ENCODE measurements at regions not wholly inside any gene's neighbourhood (a gene's known extent, or its start where the extent isn't known, plus 50 kb on each side); places are given as distances from the start of the nearest gene placed in this dataset.

GRCh38 chr3:107283948-107284347 lies 93.3 kb upstream of the CCDC54 start:
- no peak for DNase-seq
- no peak overlapping the region for H3K4me3 ChIP-seq
- no peak overlapping the region for H3K27ac ChIP-seq
- no peak for ATAC-seq
- H3K36me3 ChIP-seq = no peaks in the 10 kb centered on the region
- no peak for TF ChIP-seq CTCF (IDR thresholded peaks at IDR 0.05)
- no peak for FAIRE-seq
- intact Hi-C loops (cut with DNase I) = no loop called here
- H3K9me3 ChIP-seq = no peaks in the 10 kb centered on the region
- WGBS, 2 donors = 69% methylated on average over 3 of the region's 3 CpGs
- H3K27me3 ChIP-seq = no peaks in the 10 kb centered on the region
- H3K4me1 ChIP-seq = no peaks in the 10 kb centered on the region

- Histone ChIP-seq H3K4me3 (no peak overlapping the region), H3K27ac (no peak overlapping the region), H3K9me3 (no peaks in the 10 kb centered on the region), H3K4me1 (no peaks in the 10 kb centered on the region), H3K36me3 (no peaks in the 10 kb centered on the region), H3K27me3 (no peaks in the 10 kb centered on the region)
- FAIRE-seq (no peak), DNase-seq (no peak), ATAC-seq (no peak)
- intact Hi-C loops (cut with DNase I) = no loop called here
- no peak for TF ChIP-seq CTCF (IDR thresholded peaks at IDR 0.05)
- WGBS, 2 donors = 30 to 50% methylated on average over 1 of the region's 1 CpG
Observed at GRCh38 chr3:107284612-107285011, 92.6 kb upstream of the CCDC54 start.

- no peaks in the 10 kb centered on the region for H3K4me1 ChIP-seq
- intact Hi-C loops (cut with DNase I) = no loop called here
- H3K9me3 ChIP-seq = no peaks in the 10 kb centered on the region
- no peak overlapping the region for H3K27ac ChIP-seq
- no peaks in the 10 kb centered on the region for H3K27me3 ChIP-seq
- 67 to 69% methylated on average over 2 of the region's 2 CpGs for WGBS, 2 donors
- DNase-seq (no peak), FAIRE-seq (no peak), ATAC-seq (no peak)
- no peak for TF ChIP-seq CTCF (IDR thresholded peaks at IDR 0.05)
- no peak overlapping the region for H3K4me3 ChIP-seq
- H3K36me3 ChIP-seq = no peaks in the 10 kb centered on the region
Observed at GRCh38 chr3:107285197-107285596, 92.0 kb upstream of the CCDC54 start.

GRCh38 chr3:107289354-107289753 lies 87.9 kb upstream of the CCDC54 start:
- no peak for FAIRE-seq
- Histone ChIP-seq H3K9me3 (no peaks in the 10 kb centered on the region), H3K4me3 (no peak overlapping the region), H3K4me1 (no peaks in the 10 kb centered on the region), H3K36me3 (no peaks in the 10 kb centered on the region), H3K27me3 (no peaks in the 10 kb centered on the region), H3K27ac (no peak overlapping the region)
- TF ChIP-seq CTCF (IDR thresholded peaks at IDR 0.05) = no peak
- ATAC-seq = no peak
- intact Hi-C loops (cut with DNase I) = no loop called here
- DNase-seq = no peak

GRCh38 chr3:107294117-107294516 lies 83.1 kb upstream of the CCDC54 start:
- no peak overlapping the region for H3K27ac ChIP-seq
- no peaks in the 10 kb centered on the region for H3K9me3 ChIP-seq
- no peak for FAIRE-seq
- intact Hi-C loops (cut with DNase I) = no loop called here
- H3K4me3 ChIP-seq = no peak overlapping the region
- no peak for TF ChIP-seq CTCF (IDR thresholded peaks at IDR 0.05)
- DNase-seq = no peak
- no peaks in the 10 kb centered on the region for H3K36me3 ChIP-seq
- H3K4me1 ChIP-seq = no peaks in the 10 kb centered on the region
- ATAC-seq = no peak
- H3K27me3 ChIP-seq = no peaks in the 10 kb centered on the region
- WGBS, 2 donors = 54 to 63% methylated on average over 1 of the region's 1 CpG

Measured in pancreas (tissue), 10 donors.